Muscle layer of colon (tissue), 2 donors: ENCODE measurements at regions not wholly inside any gene's neighbourhood (a gene's known extent, or its start where the extent isn't known, plus 50 kb on each side); places are given as distances from the start of the nearest gene placed in this dataset.

Source experiments
- H3K27ac ChIP-seq: one replicate; pipeline ENCODE4 v1.7.0; 2013; ENCODE audit warnings: low read depth, mild to moderate bottlenecking, low read length, moderate library complexity
- H3K27me3 ChIP-seq, 2 donors: one replicate each; pipeline ENCODE4 v1.7.0; 2013; ENCODE audit warnings: low read length in 2 of 2, mild to moderate bottlenecking in 2 of 2; ENCODE audit not compliant: insufficient read depth in 2 of 2, control insufficient read depth in 1 of 2
- H3K36me3 ChIP-seq: one replicate; pipeline ENCODE4 v1.7.0; 2013; ENCODE audit warnings: mild to moderate bottlenecking, low read length; ENCODE audit not compliant: insufficient read depth
- H3K4me1 ChIP-seq: one replicate; pipeline ENCODE4 v1.7.0; 2013; ENCODE audit warnings: mild to moderate bottlenecking, low read length; ENCODE audit not compliant: insufficient read depth
- H3K4me3 ChIP-seq, 2 donors: one replicate each; pipeline ENCODE4 v1.7.0; 2013; ENCODE audit warnings: low read length in 2 of 2, low read depth in 1 of 2, mild to moderate bottlenecking in 1 of 2, moderate library complexity in 1 of 2
- H3K9ac ChIP-seq: one replicate; pipeline ENCODE4 v1.7.0; 2013; ENCODE audit warnings: low read length
- H3K9me3 ChIP-seq: one replicate; pipeline ENCODE4 v1.7.0; 2013; ENCODE audit warnings: mild to moderate bottlenecking, low read length
- donor health status: abdominal sarcoma.
- donor health status: Adenocarcinoma of cecum.

DNA sequence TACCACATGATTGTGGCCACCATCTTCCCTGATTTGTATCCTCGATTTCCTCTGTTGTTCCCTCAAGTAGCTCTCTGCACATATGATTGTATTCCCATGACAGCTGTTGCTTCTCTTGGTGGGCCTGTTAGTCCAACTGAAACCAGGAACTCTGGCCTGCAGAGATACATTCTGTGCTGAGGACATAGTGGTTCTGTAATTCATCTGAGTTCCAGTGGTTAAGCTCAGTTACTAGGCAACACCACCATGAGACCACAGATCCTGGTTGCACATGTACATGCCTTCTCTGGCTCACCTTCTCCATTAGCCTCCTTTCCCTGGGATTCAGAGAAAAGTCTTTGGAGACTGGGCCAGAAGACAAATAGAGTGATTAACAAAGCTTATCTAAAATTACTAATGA is 172.1 kb upstream of the SLC7A11 start:
- H3K27ac ChIP-seq, result no peak overlapping the region
- H3K36me3 ChIP-seq, result no peaks in the 10 kb centered on the region
- H3K9me3 ChIP-seq, result no peaks in the 10 kb centered on the region
- no peaks in the 10 kb centered on the region for H3K27me3 ChIP-seq
- H3K4me1 ChIP-seq, result no peaks in the 10 kb centered on the region
- no peak overlapping the region for H3K9ac ChIP-seq
- no peak overlapping the region for H3K4me3 ChIP-seq

GRCh38 chr4:138413273-138413672 is 171.1 kb upstream of the SLC7A11 start:
- Histone ChIP-seq H3K27me3 (no peaks in the 10 kb centered on the region), H3K4me1 (no peaks in the 10 kb centered on the region)

DNA sequence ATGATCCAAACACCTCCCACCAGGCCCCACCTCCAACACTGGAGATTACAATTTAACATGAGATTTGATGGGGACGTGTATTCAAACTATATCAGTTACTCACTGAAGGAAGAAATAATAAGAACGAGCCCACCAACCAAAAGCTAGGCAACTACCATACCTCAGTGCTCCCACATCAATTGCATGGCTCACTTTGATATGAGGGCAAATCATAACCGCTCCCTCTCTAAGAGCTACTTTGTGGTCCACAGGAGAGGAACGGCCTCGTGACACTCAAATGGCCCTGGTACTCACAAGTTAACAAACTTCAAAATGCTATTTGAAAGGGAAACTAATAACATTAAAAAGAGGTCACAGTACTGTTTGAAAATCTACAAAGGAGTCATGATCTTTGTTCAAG is 170.7 kb upstream of the SLC7A11 start:
- no peak overlapping the region for H3K9ac ChIP-seq
- no peaks in the 10 kb centered on the region for H3K4me1 ChIP-seq
- no peaks in the 10 kb centered on the region for H3K36me3 ChIP-seq
- H3K9me3 ChIP-seq, result no peaks in the 10 kb centered on the region
- no peak overlapping the region for H3K27ac ChIP-seq
- no peak overlapping the region for H3K4me3 ChIP-seq
- H3K27me3 ChIP-seq, result no peaks in the 10 kb centered on the region

More at GRCh38 chr4:138413273-138413672, 171.1 kb upstream of the SLC7A11 start:
- H3K36me3 ChIP-seq, result no peaks in the 10 kb centered on the region
- H3K27ac ChIP-seq, result no peak overlapping the region
- no peak overlapping the region for H3K4me3 ChIP-seq
- H3K9me3 ChIP-seq, result no peaks in the 10 kb centered on the region
- H3K9ac ChIP-seq, result no peak overlapping the region

GRCh38 chr4:138410266-138410665 is 168.1 kb upstream of the SLC7A11 start:
- Histone ChIP-seq H3K4me3 (no peak overlapping the region), H3K4me1 (peaks cover 11% of the 10 kb centered on the region), H3K27me3 (no peaks in the 10 kb centered on the region), H3K27ac (no peak overlapping the region), H3K36me3 (no peaks in the 10 kb centered on the region), H3K9me3 (no peaks in the 10 kb centered on the region), H3K9ac (no peak overlapping the region)

DNA sequence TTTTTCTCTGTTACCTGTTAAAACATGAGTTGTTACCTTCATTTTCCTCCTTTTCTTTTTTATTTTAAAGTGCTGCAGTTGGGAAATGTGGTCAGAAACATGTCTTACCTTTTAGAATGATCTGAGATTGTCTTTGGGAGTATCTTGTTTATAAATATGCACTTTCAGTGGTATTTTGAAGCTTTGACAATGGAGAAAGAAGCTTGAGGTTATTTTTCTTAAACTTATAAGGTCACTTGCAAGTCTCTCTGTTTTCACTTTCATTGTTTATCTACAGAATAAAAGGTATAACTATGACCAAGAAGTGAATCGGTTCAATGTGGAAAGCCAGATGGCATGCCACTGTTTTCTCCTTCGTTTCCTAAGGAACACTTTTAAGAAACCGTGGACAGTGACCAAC is 167.5 kb upstream of the SLC7A11 start:
- H3K27me3 ChIP-seq, result no peaks in the 10 kb centered on the region
- H3K9me3 ChIP-seq, result no peaks in the 10 kb centered on the region
- no peak overlapping the region for H3K9ac ChIP-seq
- no peak overlapping the region for H3K4me3 ChIP-seq
- H3K36me3 ChIP-seq, result no peaks in the 10 kb centered on the region
- no peak overlapping the region for H3K27ac ChIP-seq
- H3K4me1 ChIP-seq, result peaks cover 14% of the 10 kb centered on the region

- Histone ChIP-seq H3K9me3 (no peaks in the 10 kb centered on the region), H3K36me3 (no peaks in the 10 kb centered on the region), H3K27me3 (no peaks in the 10 kb centered on the region), H3K4me1 (peaks cover 14% of the 10 kb centered on the region), H3K27ac (no peak overlapping the region), H3K4me3 (no peak overlapping the region), H3K9ac (no peak overlapping the region)
Observed at GRCh38 chr4:138408758-138409157, 166.6 kb upstream of the SLC7A11 start.

- Histone ChIP-seq H3K27me3 (no peaks in the 10 kb centered on the region), H3K9ac (no peak overlapping the region), H3K27ac (no peak overlapping the region), H3K4me1 (peaks cover 14% of the 10 kb centered on the region), H3K36me3 (no peaks in the 10 kb centered on the region), H3K4me3 (no peak overlapping the region), H3K9me3 (no peaks in the 10 kb centered on the region)
Observed at GRCh38 chr4:138407329-138407728, 165.2 kb upstream of the SLC7A11 start.

GRCh38 chr4:138406876-138407275 is 164.7 kb upstream of the SLC7A11 start:
- Histone ChIP-seq H3K9me3 (no peaks in the 10 kb centered on the region), H3K36me3 (no peaks in the 10 kb centered on the region), H3K27me3 (no peaks in the 10 kb centered on the region), H3K4me3 (no peak overlapping the region), H3K4me1 (peaks cover 14% of the 10 kb centered on the region), H3K9ac (no peak overlapping the region), H3K27ac (no peak overlapping the region)

DNA sequence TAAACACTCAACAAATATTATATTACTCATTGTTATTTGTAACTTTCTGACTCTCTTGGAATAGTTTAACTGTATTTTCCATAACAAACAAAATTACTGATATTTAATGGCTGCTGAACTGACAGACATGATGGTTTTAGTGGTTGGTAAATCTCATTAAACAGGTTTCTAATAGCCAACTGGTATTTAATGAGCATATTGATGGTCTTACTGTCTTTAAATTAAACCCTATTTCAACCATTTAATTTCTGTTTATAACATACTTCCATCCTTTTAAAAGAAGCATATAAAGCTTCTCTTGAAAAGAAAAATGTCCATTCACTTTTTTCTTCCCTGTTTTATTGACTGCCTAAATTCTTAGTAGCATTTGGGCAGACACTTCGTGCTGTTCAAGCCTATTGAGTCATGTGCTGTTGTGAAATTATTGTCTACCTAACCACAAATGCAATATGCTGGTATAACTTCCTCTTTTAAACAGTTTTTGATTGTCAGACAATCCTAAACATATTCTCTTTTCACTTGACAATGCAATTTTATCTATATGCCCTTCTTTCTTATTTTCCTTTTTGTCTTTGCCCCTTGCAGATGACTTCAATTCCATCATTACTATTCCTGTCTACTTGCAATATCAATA is 163.9 kb upstream of the SLC7A11 start:
- peaks cover 19% of the 10 kb centered on the region for H3K4me1 ChIP-seq
- no peak overlapping the region for H3K27ac ChIP-seq
- no peak overlapping the region for H3K4me3 ChIP-seq
- no peaks in the 10 kb centered on the region for H3K27me3 ChIP-seq
- no peaks in the 10 kb centered on the region for H3K36me3 ChIP-seq
- H3K9me3 ChIP-seq, result no peaks in the 10 kb centered on the region
- no peak overlapping the region for H3K9ac ChIP-seq

GRCh38 chr4:138405466-138405891 is 163.3 kb upstream of the SLC7A11 start:
- H3K36me3 ChIP-seq, result no peaks in the 10 kb centered on the region

GRCh38 chr4:138404801-138405200 is 162.7 kb upstream of the SLC7A11 start:
- Histone ChIP-seq H3K27ac (no peak overlapping the region), H3K4me3 (no peak overlapping the region), H3K9ac (no peak overlapping the region), H3K27me3 (no peaks in the 10 kb centered on the region), H3K9me3 (no peaks in the 10 kb centered on the region), H3K4me1 (peaks cover 19% of the 10 kb centered on the region), H3K36me3 (no peaks in the 10 kb centered on the region)

More at GRCh38 chr4:138405466-138405891, 163.3 kb upstream of the SLC7A11 start:
- Histone ChIP-seq H3K4me1 (peaks cover 19% of the 10 kb centered on the region), H3K27ac (no peak overlapping the region), H3K9me3 (no peaks in the 10 kb centered on the region), H3K27me3 (no peaks in the 10 kb centered on the region), H3K9ac (no peak overlapping the region), H3K4me3 (no peak overlapping the region)

GRCh38 chr4:138404251-138404650 is 162.1 kb upstream of the SLC7A11 start:
- H3K4me3 ChIP-seq, result no peak overlapping the region

More at GRCh38 chr4:138404251-138404650, 162.1 kb upstream of the SLC7A11 start:
- Histone ChIP-seq H3K9ac (no peak overlapping the region), H3K36me3 (no peaks in the 10 kb centered on the region), H3K4me1 (peaks cover 19% of the 10 kb centered on the region), H3K9me3 (no peaks in the 10 kb centered on the region), H3K27ac (no peak overlapping the region), H3K27me3 (no peaks in the 10 kb centered on the region)
